Astrocyte of the spinal cord (primary cell): ENCODE measurements at regions not wholly inside any gene's neighbourhood (a gene's known extent, or its start where the extent isn't known, plus 50 kb on each side); places are given as distances from the start of the nearest gene placed in this dataset.

Experiments
- DNase-seq: peaks from one replicate; pipeline ENCODE4 v3.0.0; 2011; ENCODE audit warnings: low read depth, low spot score
- H3K4me3 ChIP-seq: 2 replicates; pipeline ENCODE4 v1.5.1; 2011; ENCODE audit warnings: low read depth, mild to moderate bottlenecking, low read length, moderate library complexity
- CTCF ChIP-seq: IDR thresholded peaks from 2 replicates; pipeline ENCODE4 v1.5.1; 2012; ENCODE audit warnings: low read depth, mild to moderate bottlenecking, low read length, inconsistent platforms
- in situ Hi-C: cut with HindIII; loops from 2 replicates; pipeline ENCODE4 v1.10.0; 2017; ENCODE audit warnings: low sequenced_read_pairs

GRCh38 chr10:10871352-10871751 lies 146.3 kb upstream of the CELF2 start:
- no peak for DNase-seq
- in situ Hi-C loops, result no loop called here
- H3K4me3 ChIP-seq, result no peak overlapping the region
- no peak for TF ChIP-seq CTCF

- TF ChIP-seq CTCF, result no peak
- in situ Hi-C loops, result no loop called here
- DNase-seq, result peak; percentile 91
- no peak overlapping the region for H3K4me3 ChIP-seq
Observed at GRCh38 chr10:10872035-10872673, 145.5 kb upstream of the CELF2 start.

GRCh38 chr10:10872764-10873163 lies 144.9 kb upstream of the CELF2 start:
- no peak for TF ChIP-seq CTCF
- DNase-seq, result no peak
- in situ Hi-C loops, result no loop called here
- no peak overlapping the region for H3K4me3 ChIP-seq

GRCh38 chr10:10873289-10873688 lies 144.4 kb upstream of the CELF2 start:
- no peak for TF ChIP-seq CTCF
- in situ Hi-C loops, result no loop called here
- no peak for DNase-seq
- no peak overlapping the region for H3K4me3 ChIP-seq

- in situ Hi-C loops, result no loop called here
- H3K4me3 ChIP-seq, result no peak overlapping the region
- DNase-seq, result no peak
- TF ChIP-seq CTCF, result no peak
Observed at GRCh38 chr10:10873915-10874314, 143.8 kb upstream of the CELF2 start.

GRCh38 chr10:10878963-10879362 lies 138.7 kb upstream of the CELF2 start:
- DNase-seq, result no peak
- TF ChIP-seq CTCF, result no peak
- in situ Hi-C loops, result no loop called here
- no peak overlapping the region for H3K4me3 ChIP-seq
